HG02884 (cell line): ENCODE measurements at regions not wholly inside any gene's neighbourhood (a gene's known extent, or its start where the extent isn't known, plus 50 kb on each side); places are given as distances from the start of the nearest gene placed in this dataset.
"Not testable (repeated sequence)": the region's sequence is repeated elsewhere in the genome, so short reads cannot be mapped to it uniquely, and the experiment has no call there.

Experiments
- ATAC-seq: cut with Tn5 transposase; IDR thresholded peaks from one replicate; pipeline ENCODE4 v1.9.1; 2021; ENCODE audit warnings: mild to moderate bottlenecking, moderate library complexity; ENCODE audit not compliant: unreplicated experiment

DNA sequence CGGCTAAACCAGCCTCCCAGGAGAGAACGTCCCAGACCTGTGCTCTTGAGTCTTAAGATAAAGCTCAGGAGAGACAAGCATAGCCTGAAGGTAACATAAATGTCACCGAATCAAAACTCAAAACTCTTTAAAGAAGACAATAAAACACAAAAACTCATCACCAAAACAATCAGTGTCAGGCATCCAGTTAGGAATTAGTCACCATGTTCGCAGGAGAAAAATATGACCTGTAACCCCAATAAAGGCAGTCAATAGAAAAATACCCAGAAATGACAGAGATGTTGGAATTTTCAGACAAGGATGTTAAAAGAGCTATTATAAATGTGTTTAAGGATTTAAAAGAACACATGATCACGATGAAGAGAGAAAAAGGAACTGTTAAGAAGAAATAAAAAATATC lies 352.4 kb downstream of the BRD1 start:
- no peak for ATAC-seq

DNA sequence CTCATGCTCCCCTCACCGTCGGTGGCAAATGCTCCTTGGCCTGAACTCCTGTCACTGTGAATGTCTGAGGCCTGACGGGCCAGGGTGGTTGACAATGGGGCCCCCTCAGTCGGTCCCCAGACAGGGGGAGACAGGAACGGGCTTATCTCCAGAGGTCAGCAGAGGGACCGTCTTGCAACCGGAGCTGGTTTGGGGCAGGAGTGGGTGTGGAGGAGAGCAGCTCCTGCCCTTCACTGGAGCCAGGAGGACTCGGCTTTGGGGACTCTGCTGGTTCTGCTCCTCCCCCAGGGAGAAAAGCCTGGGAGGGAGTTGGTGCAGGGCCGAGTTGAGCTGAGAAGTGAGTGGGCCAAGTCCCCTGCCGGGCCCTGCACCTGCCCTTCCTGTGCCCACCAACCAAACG lies 354.4 kb downstream of the BRD1 start:
- no peak for ATAC-seq

DNA sequence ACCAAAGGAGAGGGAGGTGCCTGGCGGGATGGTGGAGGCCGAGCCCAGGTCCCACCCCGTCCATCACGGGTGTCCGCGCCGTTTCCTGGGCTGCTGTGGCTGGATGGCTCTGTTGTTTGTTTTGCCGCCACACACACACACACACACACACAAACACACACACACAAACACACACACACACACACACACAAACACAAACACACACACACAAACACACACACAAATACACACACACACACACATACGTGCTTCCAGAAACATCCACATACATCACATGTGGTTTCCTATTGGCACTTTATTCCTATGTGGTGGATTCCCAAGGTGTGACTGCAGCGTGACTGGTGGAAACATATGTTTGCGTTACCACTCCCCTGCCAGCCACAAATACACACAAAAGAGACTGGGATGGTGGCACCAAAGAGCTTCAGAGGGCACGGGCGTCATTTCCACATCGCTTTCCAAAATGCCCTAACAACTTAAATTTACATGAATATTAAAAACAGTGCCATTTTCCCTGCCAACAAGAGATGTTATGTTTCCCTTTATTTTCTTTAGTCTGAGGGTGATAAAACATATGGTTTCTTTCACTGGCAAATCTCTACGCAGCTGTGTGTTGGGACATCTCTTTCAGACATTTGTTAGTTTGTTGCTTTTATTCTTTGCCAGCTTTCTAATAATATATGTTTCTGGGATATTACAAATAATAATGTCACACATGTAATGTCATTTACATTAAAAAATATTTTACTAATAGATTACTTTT lies 356.8 kb downstream of the BRD1 start:
- no peak for ATAC-seq

DNA sequence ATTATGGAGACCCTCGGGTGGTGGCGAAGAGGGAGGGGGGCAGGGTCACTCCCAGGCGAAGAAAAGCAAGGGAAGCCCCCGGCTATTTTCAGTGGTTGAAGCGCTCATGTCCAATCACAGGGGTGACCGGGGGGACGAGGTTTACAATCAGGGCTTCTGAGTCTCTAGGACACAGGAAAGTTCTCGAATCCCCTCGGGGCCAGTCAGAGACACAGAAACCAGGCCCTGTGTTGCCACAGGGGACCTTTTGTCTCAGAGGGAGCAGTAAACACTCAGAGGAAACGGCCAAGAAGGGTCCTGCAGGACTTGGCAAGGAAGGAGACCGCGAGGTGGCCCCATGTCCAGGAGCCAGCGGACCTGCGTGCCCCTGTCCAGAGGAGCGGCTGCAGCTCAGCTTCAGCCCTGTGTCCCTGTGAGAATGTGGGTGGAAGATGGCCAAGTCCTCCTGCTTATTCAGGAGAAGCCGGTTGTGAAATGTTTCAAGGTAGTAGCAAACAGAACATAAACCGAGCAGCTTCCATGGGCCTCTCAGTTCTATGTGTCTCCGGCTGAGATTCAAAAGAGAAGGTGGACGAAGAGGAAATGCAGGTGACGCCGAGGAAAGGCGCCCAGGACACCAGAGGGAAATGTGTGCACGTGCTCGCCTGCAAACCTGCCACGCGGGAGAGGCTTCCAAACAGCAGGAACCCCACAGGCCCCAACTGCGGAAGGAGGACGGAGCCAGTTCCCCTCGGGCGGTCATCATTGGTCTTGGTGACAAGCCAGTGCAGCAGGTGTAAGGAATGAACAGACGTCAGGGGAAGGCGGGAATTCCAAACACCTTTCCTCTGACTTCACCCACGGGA lies 357.6 kb downstream of the BRD1 start:
- ATAC-seq, result no peak

DNA sequence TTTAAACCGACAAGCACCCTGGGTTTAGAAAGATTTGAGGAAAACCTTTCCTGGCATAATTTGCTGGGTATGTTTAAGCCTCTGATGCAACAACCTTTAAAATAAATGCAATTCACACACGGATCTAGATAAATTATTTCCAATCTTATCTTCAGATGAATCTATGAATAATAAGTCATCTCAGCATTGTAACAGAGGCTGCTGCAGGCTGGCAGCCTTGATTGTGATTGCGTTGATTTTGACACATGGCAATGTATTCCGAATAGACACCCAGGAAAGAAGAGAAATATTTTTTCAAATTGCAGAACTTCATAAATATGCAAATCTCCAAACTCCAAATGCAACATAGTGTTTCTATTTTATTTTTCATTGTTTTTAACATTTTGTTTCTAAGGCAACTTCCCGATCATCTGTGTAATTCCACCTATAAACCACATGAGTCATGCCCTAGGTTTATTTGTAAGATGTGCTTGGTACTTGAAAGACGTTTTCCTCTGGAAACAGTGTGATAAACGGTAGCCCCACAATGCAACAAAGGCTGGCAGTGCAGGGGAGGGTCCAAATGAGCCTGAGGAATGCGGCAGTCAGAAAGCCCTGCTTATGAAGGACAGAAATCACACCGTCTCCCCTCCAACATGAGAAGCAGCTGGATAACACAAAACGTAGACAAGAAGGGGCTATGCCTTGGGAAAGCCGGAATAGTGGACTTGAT lies 359.0 kb downstream of the BRD1 start:
- ATAC-seq, result no peak

DNA sequence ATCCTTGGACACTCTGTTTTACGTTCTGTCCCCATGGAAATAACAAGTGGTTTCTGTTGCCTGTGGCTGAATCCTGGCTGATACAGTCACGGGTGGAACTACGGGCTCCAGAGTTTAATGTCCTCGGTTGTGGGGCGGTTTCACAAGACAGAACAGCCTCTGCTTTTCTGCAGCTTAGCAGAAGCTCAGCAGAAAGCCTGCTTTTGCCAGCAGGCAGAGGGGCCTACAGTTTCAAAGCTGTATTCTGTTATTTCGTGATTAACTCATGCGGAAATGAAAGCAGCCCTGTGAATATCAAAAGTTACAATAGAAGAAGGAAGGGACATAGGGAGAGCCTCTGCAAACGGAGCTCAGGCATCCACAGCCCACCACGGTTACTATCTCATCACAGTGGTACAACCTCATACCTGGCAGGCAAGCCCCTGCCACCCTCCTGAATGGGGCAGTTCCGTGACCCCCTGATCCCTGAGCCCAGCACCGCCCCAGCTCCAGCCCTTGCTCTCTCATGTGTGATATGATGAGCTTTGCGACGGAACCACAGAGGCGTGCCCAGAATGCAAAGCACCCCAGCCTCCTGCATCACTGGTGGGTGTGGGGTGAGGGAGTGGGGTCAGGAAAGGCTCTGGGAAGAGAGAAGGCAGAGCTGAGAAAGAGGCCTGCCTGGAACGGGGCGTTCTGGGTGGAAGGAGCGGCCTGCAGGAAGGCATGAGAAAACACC lies 360.6 kb downstream of the BRD1 start:
- ATAC-seq, result no peak

DNA sequence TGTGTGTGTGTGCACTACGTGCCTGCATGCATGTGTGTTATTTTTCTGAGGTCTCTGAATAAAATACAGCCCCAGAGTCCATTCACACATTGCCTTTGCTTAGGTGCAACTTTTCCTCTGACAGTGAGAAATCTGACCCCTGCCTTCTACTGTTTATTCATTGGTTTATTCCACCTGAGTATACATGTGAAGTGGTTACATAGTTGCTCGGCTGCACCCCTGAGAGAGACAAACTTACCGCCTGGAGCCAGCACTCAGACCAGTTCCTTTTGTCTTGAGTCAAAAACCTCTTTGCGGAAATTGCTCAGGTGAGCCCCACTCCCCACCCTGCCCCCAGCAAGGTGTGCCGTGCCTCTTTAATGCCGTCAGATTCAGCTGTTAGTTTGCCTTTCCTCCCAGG lies 363.6 kb downstream of the BRD1 start:
- no peak for ATAC-seq

DNA sequence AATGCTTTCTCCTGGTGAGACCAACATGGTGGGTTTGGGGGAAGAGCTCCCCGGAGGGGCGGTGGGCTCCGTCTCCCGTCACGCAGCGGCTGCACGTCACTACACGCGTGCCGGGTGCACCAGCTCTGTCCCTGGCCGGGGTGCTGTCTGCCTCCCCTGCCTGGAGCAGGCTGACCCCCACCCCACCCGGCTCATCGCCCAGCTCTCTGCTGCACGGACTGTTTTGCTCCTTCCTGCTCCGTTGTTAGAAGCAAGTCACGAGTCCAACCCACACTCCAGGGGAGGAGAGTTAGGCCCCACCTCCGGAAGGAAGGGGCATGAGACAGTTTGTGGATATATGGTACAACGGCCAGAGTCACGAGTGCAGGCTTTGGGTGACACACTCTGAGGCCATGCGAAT lies 364.9 kb downstream of the BRD1 start:
- ATAC-seq, result no peak

DNA sequence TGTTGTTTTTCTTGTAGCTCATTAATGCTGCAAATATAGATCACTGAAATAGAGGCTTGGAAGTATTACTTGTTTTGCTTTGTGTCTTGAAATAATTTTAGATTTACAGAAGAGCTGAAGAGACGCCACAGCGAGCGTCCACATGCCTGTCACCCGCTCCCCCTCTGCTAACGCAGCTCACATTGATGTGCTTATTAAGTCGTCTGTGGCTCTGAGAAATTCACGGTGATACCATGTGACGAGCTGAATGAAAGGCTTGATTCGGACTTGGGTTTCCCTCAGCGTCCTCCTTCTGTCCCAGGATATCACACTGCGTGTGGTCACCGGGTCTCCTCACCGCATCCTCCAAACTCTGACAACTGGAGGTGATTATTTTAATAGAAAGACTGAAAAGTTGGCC lies 365.4 kb downstream of the BRD1 start:
- no peak for ATAC-seq

DNA sequence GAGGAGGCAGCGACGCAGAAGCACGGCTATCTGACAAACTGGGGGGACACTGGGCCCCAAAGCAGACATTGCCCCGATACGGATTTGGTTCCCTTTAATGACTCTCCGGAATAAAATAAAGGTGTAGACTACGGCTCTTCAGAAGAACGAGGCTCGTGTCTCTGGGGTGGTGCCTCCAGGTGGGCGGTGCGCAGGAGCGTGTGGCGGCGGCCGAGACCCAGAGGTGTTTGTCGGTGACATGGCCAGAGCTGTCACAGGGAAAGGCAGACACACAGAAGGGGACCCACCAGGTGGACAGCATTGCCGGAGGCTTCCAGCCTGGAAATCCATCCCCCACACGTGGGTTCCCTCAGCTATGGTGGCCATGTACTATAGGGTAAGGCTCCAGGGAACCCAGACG lies 366.0 kb downstream of the BRD1 start:
- no peak for ATAC-seq

DNA sequence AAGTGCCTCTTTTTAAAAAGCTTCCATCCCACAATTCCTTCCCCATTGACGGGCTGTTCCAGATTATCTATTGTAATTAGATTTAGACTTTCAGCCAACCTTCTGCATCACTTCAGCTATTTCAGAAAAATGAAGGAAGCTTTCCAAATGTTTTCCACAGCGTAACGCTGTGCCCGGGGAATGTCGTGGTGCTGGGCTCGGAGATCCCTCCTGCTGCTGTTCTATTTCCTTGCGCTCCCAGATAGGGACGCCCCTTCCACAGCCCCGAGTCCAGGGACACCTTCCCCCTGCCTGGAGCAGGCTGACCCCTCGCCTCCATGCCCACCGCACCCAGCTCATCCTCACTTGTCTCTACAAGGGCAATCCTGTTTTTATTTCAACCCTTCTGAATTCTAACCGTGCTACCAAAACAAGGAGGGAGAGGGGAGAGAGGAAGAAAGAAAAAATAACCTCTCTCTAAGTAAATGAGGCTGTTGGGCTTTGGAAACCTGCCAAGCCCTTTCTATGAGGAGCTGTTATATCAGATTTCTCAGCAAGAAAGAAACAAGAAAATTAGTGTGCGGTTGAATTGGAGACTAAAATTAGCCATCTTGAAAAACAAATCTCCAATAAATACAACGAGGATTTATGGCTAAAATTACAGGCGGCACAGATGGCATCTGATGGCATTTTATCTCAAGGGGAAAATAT lies 366.9 kb downstream of the BRD1 start:
- no peak for ATAC-seq

DNA sequence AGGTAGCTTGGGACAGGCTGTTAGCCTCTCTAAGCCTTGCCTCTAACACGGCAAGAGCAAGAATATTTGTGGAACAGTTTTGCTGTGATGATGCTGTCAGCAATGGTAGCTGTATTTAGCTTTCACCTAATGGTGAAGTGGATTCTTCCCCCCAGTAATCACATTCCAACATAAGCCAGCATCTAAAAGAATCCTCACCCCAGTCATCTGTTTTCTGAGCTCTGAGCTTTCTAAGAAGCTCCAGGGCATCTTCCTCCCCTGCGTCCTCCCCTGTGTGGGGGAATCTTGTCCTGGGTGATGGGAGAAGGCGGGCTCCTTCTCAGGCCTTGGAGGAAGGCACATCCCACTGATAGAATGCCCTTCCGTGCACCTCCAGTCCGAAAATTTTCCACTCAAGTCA lies 367.6 kb downstream of the BRD1 start:
- no peak for ATAC-seq

DNA sequence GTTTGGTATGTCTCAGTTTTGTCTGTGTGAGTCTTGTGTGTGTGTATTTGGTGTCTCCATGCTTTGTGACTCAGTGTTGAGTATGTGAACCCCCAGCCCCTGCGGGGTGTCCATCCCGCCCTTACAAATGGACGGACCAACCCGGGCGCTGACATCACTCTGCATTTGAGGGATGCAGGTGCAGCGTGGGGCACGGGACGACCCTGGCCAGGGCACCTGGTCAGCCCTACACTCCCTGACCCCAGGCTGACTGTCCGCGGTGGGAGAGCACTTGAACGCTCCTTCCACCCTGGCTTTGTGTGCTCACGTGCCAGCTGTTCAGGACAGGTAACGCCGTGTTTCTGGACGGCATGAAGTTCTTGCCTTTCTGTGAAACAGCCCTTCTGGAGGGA lies 369.0 kb downstream of the BRD1 start:
- no peak for ATAC-seq

DNA sequence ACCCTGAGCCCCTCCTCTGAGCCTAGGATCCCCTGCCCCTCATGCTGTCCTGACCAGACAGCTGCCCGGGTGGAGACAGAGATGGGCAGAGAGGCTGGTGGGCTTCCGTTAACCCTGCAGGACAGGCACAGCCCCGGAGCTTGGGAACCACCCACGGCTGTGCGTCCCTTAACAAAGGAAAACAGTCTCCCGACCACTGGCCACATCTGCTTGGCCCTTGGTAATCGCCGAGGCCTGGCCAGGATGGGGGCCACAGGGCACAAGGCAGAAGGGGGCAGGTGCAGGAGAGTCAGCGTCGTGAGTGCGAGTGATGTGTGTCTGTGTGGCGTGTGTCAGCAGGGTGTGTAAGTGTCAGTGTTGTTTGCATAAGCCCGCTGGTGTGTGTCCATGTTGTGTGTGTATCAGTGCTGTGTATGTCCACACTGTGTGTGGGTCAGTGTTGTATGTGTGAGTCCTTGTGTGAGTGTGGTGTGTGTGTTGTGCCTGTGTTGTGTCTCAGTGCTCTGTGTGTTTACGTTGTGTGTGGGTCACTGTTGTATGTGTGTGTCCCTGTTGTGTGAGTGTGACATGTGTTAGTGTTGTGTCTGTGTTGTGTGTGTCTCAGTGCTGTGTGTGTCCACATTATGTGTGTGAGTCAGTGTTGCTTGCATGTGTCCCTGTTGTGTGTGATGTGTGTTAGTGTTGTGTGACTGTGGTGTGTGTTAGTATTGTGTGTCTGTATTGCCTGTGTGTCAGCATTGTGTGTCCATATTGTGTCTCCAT lies 369.5 kb downstream of the BRD1 start:
- ATAC-seq, result no peak

DNA sequence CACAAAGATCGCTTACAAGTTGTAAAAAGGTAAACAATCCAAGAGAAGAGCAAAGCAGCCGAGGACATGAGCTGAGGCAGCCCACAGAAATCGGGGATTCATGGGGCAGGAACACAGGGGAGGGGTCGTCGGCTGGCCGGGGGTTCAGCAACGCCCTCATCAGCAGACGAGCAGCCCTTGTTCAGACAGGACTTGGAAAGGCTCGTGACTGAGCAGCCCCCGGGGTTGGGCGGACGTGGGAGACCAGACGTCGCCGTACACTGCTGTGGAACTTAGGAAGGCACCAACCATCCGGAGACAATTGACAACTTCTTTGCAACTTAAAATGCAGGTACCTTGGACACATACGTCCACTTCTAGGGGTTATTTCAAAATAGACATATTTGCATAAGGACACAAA lies 370.5 kb downstream of the BRD1 start:
- no peak for ATAC-seq

DNA sequence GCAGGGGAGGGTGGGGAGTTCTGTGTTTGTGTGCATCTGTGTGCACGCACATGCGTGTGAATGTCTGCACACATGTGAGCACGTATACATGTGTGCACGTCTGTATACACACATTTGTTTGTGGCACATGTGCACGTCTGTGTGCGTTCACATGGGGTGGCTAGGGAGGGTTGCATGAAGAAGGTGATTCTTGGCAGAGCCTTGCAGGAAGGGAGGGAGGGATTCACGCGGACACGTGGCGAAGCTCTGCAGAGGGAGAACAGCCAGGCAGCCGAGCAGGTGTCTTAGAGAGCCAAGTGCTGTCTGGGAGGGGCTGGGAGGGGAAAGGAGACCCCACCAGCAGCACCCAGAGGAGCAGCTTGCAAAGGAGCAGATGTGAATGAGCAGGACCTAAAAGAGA lies 372.1 kb downstream of the BRD1 start:
- no peak for ATAC-seq

DNA sequence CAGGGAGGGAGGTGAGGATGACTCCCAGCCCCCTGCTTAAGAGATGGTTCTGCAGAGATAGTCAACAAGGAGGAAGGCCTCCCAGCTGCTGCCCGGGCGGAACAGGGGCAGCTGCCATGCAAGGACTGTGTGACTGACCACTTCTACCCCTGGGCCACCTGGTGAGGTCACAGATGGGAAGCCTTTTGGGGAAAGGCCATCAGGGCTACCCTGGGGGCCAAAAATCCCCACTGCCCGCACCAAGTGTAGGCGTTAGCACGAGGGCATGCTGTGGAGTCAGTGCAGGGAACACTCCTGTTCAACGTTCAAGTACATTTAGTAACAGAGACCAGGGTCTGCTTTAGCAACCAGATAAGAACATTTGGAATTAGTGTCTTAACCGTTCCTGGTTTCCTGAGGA lies 372.9 kb downstream of the BRD1 start:
- no peak for ATAC-seq

DNA sequence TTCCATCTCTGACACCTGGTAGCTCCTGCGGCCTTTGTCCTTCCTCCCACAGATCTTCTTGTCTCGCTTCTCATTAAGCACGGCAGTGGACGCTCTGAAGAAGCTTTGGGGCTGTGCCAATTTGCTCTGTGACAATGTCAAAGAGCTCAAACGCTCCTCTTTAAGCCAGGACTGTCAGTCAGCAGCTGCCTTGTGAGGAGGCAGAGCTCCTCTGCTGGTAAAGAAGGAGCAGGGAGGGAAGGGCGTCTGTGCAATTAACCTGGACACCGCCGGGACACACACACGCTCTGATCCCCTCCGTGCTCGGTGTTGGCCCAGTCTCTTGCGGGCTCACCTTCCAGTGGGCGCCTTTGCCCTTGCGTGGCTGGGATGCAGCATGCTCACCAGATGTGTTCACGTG lies 373.9 kb downstream of the BRD1 start:
- ATAC-seq, result no peak

DNA sequence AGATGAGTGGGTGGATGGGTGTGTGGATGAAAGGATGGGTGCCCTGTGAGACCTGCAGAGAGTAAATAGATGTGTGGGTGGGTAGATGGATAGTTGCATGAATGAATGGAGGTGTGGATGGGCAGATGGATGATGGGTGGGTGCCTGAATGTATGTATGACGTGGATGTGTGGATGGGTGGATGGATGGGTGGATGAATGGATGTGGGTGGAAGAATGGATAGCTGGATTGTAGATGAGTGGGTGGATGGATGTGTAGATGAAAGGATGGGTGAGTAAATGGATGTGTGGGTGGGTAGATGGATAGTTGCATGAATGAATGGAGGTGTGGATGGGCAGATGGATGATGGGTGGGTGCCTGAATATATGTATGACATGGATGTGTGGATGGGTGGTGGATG lies 374.7 kb downstream of the BRD1 start:
- not testable (repeated sequence) for ATAC-seq
